ENCODE measurements at regions not wholly inside any gene's neighbourhood (a gene's known extent, or its start where the extent isn't known, plus 50 kb on each side); places are given as distances from the start of the nearest gene placed in this dataset.

GRCh38 chr7:156203923-156204322 is 391.7 kb upstream of the SHH start:
- intact Hi-C loops (cut with DNase I; ENCODE audit: low total_unique reads) = no loop called here
- DNase-seq (ENCODE audit: low spot score in 2 of 2) = no peak
- Histone ChIP-seq H3K4me3 (no peak overlapping the region), H3K27ac (no peak overlapping the region), H3K27me3 (no peaks in the 10 kb centered on the region), H3K9me3 (no peaks in the 10 kb centered on the region), H3K36me3 (no peaks in the 10 kb centered on the region), H3K4me1 (no peaks in the 10 kb centered on the region)
- TF ChIP-seq CTCF (IDR thresholded peaks at IDR 0.05) = no peak
- TF ChIP-seq POLR2AphosphoS5 (IDR thresholded peaks at IDR 0.05) = no peak
- no peak for TF ChIP-seq POLR2A (IDR thresholded peaks at IDR 0.05)

- TF ChIP-seq POLR2AphosphoS5 (IDR thresholded peaks at IDR 0.05) (no peak), POLR2A (IDR thresholded peaks at IDR 0.05) (no peak), CTCF (IDR thresholded peaks at IDR 0.05) (no peak)
- no peaks in the 10 kb centered on the region for H3K9me3 ChIP-seq
- no peak for DNase-seq (ENCODE audit: low spot score in 2 of 2)
- no peak overlapping the region for H3K4me3 ChIP-seq
- H3K27me3 ChIP-seq = no peaks in the 10 kb centered on the region
- H3K36me3 ChIP-seq = no peaks in the 10 kb centered on the region
- H3K27ac ChIP-seq = no peak overlapping the region
- no peaks in the 10 kb centered on the region for H3K4me1 ChIP-seq
- intact Hi-C loops (cut with DNase I; ENCODE audit: low total_unique reads) = no loop called here
These were observed 386.0 kb upstream of the SHH start for GRCh38 chr7:156198277-156198676.

GRCh38 chr7:156196649-156197048 is 384.4 kb upstream of the SHH start:
- Histone ChIP-seq H3K4me3 (no peak overlapping the region), H3K27ac (no peak overlapping the region), H3K36me3 (no peaks in the 10 kb centered on the region), H3K4me1 (no peaks in the 10 kb centered on the region), H3K27me3 (no peaks in the 10 kb centered on the region), H3K9me3 (no peaks in the 10 kb centered on the region)
- intact Hi-C loops (cut with DNase I; ENCODE audit: low total_unique reads) = no loop called here
- no peak for DNase-seq (ENCODE audit: low spot score in 2 of 2)
- TF ChIP-seq POLR2A (IDR thresholded peaks at IDR 0.05) (no peak), CTCF (IDR thresholded peaks at IDR 0.05) (no peak), POLR2AphosphoS5 (IDR thresholded peaks at IDR 0.05) (no peak)

- no peak overlapping the region for H3K4me3 ChIP-seq
- intact Hi-C loops (cut with DNase I; ENCODE audit: low total_unique reads) = no loop called here
- DNase-seq (ENCODE audit: low spot score in 2 of 2) = no peak
- no peaks in the 10 kb centered on the region for H3K4me1 ChIP-seq
- TF ChIP-seq POLR2A (IDR thresholded peaks at IDR 0.05) = no peak
- no peak for TF ChIP-seq CTCF (IDR thresholded peaks at IDR 0.05)
- TF ChIP-seq POLR2AphosphoS5 (IDR thresholded peaks at IDR 0.05) = no peak
- H3K27ac ChIP-seq = no peak overlapping the region
- no peaks in the 10 kb centered on the region for H3K36me3 ChIP-seq
- H3K27me3 ChIP-seq = no peaks in the 10 kb centered on the region
- no peaks in the 10 kb centered on the region for H3K9me3 ChIP-seq
These were observed 383.0 kb upstream of the SHH start for GRCh38 chr7:156195276-156195675.

- H3K27me3 ChIP-seq = no peaks in the 10 kb centered on the region
- H3K4me1 ChIP-seq = no peaks in the 10 kb centered on the region
- intact Hi-C loops (cut with DNase I; ENCODE audit: low total_unique reads) = no loop called here
- H3K9me3 ChIP-seq = no peaks in the 10 kb centered on the region
- TF ChIP-seq POLR2A (IDR thresholded peaks at IDR 0.05) (no peak), CTCF (IDR thresholded peaks at IDR 0.05) (no peak), POLR2AphosphoS5 (IDR thresholded peaks at IDR 0.05) (no peak)
- no peak overlapping the region for H3K4me3 ChIP-seq
- no peaks in the 10 kb centered on the region for H3K36me3 ChIP-seq
- no peak for DNase-seq (ENCODE audit: low spot score in 2 of 2)
- H3K27ac ChIP-seq = no peak overlapping the region
These were observed 382.6 kb upstream of the SHH start for GRCh38 chr7:156194813-156195212.

All from breast epithelium (tissue), 4 donors.